Testis (tissue), 2 donors: ENCODE measurements at regions not wholly inside any gene's neighbourhood (a gene's known extent, or its start where the extent isn't known, plus 50 kb on each side); places are given as distances from the start of the nearest gene placed in this dataset.

Experiments
- POLR2A ChIP-seq: fragments of 450-650 bp; IDR thresholded peaks from one replicate; pipeline ENCODE4 v1.6.1; 2017; ENCODE audit warnings: antibody characterized with exemption, mild to moderate bottlenecking, moderate library complexity
- TF ChIP-seq, protein P1 (sequence below), 3 experiments: fragments of 450-650 bp in 2 of 3; fragments of 200-600 bp in 1 of 3; sonication (generic) in 1 of 3; IDR thresholded peaks; one replicate each; pipeline ENCODE4 v1.5.1; 2016 to 2019; ENCODE audit warnings: antibody characterized with exemption in 3 of 3, mild to moderate bottlenecking in 2 of 3, moderate library complexity in 1 of 3

GRCh38 chr12:105461944-105462762, 131.7 kb downstream of the C12orf75 start:
- TF ChIP-seq, protein P1, sequence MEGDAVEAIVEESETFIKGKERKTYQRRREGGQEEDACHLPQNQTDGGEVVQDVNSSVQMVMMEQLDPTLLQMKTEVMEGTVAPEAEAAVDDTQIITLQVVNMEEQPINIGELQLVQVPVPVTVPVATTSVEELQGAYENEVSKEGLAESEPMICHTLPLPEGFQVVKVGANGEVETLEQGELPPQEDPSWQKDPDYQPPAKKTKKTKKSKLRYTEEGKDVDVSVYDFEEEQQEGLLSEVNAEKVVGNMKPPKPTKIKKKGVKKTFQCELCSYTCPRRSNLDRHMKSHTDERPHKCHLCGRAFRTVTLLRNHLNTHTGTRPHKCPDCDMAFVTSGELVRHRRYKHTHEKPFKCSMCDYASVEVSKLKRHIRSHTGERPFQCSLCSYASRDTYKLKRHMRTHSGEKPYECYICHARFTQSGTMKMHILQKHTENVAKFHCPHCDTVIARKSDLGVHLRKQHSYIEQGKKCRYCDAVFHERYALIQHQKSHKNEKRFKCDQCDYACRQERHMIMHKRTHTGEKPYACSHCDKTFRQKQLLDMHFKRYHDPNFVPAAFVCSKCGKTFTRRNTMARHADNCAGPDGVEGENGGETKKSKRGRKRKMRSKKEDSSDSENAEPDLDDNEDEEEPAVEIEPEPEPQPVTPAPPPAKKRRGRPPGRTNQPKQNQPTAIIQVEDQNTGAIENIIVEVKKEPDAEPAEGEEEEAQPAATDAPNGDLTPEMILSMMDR (IDR thresholded peaks at IDR 0.05) = no peak
- no peak for TF ChIP-seq POLR2A
